EH (cell line): ENCODE measurements at regions not wholly inside any gene's neighbourhood (a gene's known extent, or its start where the extent isn't known, plus 50 kb on each side); places are given as distances from the start of the nearest gene placed in this dataset.

ENCODE experiments used
- DNase-seq: peaks from one replicate; pipeline ENCODE4 v3.0.0-alpha.2; 2015; ENCODE audit warnings: low read depth

DNA sequence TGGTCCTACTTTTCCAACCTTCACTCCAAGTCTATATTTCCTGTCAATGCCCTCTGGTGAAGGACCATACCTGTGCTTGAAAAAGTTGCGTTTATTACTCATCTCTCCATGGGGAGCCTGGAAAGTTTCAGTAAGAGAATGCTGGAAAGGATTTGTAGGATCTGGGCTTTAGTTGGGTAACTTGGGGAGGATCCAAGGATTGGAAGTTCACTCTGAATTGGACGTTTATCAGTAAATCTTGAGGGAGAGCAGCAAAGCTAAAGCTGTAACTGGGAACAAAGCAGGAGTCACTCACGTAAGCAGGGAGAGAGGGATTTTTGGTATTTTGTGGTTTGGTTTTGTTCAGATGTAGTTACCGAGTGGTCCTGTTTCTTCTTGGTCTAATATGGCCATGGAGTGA, 51.4 kb upstream of the NPVF start:
- no peak for DNase-seq

- DNase-seq = no peak
These were observed 51.9 kb upstream of the NPVF start for GRCh38 chr7:25280181-25280580.

- no peak for DNase-seq
These were observed 53.9 kb upstream of the NPVF start for GRCh38 chr7:25282194-25282593.

- DNase-seq = no peak
These were observed 58.5 kb upstream of the NPVF start for GRCh38 chr7:25286756-25287155.

GRCh38 chr7:25287291-25287690, 59.0 kb upstream of the NPVF start:
- no peak for DNase-seq

DNA sequence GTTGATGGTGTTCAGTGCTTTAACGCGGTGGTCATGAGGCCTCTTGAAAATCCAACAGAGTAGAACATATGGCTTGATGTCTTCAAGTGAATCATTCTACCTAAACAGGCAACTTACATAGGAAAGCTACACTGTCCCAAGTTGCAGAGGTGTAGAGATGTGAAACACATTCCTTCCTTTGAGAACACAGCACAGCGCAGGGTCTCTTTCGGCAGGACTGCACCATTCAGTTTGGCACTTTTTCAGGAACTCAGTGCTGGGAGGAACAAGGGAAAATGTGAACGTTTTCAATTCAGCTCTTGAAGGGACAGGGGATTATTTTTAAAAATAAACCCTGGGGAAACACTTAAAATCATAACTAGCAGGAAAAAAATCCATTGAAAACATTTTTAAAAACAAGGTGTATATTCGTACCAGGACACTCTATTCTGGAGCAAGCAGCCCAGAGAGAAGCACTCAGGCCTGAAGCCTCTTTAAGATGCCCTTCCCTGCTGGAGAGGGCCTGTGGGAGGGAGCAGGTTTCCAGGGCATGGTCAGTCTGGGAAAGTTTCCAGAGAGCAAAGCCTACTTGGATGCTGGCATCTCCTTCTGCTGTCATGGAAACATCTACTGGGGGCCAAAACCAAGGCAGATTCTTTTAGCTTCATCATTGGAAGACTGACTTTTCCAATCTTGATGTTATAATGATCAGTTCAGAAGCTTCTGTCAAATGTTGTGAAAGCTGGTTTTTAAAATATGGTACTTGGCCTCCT, 60.4 kb upstream of the NPVF start:
- no peak for DNase-seq

- DNase-seq = no peak
These were observed 61.2 kb upstream of the NPVF start for GRCh38 chr7:25289518-25289917.

DNA sequence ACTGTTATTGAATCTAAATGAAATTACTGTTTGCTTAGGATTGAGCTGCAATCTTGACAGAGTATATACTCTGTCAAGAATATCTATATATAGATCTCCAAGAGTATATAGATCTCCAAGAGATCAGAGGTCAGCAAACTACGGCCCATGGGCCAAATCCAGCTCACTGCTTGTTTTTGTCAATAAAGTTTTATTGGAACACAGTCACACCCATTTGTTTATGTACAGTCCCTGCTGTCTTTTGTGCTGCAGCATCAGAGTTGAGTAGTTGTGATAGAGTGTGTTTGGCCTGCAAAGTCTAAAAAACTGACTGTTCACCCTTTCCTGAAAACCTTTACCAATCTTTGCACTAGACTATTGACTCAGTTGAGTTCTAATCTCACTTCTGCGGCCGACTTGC, 66.3 kb upstream of the NPVF start:
- DNase-seq = no peak

DNA sequence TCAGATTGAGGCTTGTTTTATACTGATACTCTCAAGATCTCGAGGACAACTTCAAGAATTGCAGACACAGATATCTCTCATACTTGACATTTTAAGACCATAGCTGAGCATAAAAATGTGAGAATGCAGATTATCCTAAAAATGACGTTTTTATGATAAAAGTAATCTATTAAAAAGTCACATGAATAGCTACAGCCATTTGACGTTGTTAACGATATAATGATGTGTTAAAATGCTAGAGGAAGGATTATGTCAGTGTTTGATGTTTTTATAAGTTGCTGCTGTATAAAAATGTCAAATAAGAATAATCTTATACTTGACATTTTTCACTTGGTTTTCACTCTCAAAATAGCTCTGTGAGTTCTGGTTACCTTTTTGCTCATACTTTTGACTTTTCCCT, 67.1 kb upstream of the NPVF start:
- no peak for DNase-seq

GRCh38 chr7:25296086-25296485, 67.8 kb upstream of the NPVF start:
- no peak for DNase-seq

DNA sequence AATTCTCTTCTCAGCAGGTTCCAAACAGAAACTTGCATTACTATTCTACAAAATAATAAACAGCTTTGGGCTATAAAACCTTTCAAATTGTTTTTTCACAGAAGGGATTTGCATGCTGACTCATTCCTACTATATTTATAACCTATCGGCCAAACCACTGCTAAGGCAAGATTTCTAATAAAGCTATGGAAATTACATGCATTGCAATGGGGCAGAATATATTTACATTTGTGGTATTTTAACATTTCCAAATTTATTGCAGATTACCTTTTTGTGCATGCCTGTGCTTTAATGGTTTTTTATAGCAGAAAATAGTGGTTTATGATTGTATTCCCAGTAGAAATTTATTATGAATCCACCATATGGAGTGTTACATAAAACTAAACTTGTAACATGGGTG, 69.0 kb upstream of the NPVF start:
- no peak for DNase-seq

- no peak for DNase-seq
These were observed 75.2 kb upstream of the NPVF start for GRCh38 chr7:25303281-25304181.

- no peak for DNase-seq
These were observed 76.4 kb upstream of the NPVF start for GRCh38 chr7:25304691-25305090.

- no peak for DNase-seq
These were observed 77.5 kb upstream of the NPVF start for GRCh38 chr7:25305831-25306230.

GRCh38 chr7:25307624-25308023, 79.3 kb upstream of the NPVF start:
- DNase-seq = no peak

- no peak for DNase-seq
These were observed 80.0 kb upstream of the NPVF start for GRCh38 chr7:25308246-25308645.

DNA sequence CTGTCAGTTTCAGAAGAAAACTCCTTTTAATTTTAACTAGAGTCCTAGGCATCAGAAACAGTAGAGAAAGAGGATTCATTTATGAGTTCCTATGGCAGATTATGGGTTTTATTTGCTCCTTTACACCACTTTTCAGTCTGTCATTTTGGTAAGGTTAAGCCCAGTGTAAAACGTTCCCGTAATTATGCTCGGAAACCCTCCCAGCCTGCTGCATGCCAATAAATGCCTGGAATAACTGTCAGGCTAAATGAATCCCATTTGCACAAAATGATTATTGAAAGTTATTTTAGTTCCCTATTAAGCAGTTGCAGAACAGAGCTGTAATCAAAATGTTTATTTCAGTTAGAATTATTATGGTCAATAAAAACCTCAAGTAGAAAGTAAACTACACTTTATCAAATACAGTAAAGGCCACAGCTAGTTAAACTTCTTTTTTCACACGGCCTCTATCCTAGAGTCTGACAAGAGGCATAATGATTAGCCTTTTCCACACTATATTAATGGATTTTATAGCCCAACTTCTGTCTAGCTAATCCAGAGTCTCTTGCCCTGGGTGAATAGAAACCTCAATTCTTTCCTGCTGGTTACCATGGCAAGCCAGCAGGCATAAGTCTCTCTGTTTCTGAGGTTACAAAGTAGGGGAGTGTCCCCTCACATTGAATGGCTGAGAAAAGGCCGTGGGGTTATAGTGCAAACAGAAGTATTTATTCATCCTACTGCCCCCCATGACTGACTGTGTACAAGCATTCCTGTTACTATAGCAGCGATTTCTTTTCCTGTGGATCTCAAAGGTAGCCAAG, 80.8 kb upstream of the NPVF start:
- DNase-seq = no peak

- DNase-seq = no peak
These were observed 82.6 kb upstream of the NPVF start for GRCh38 chr7:25310896-25311295.

- no peak for DNase-seq
These were observed 83.1 kb upstream of the NPVF start for GRCh38 chr7:25311346-25311745.

GRCh38 chr7:25312968-25313367, 84.7 kb upstream of the NPVF start:
- no peak for DNase-seq

GRCh38 chr7:25313526-25313925, 85.2 kb upstream of the NPVF start:
- no peak for DNase-seq

DNA sequence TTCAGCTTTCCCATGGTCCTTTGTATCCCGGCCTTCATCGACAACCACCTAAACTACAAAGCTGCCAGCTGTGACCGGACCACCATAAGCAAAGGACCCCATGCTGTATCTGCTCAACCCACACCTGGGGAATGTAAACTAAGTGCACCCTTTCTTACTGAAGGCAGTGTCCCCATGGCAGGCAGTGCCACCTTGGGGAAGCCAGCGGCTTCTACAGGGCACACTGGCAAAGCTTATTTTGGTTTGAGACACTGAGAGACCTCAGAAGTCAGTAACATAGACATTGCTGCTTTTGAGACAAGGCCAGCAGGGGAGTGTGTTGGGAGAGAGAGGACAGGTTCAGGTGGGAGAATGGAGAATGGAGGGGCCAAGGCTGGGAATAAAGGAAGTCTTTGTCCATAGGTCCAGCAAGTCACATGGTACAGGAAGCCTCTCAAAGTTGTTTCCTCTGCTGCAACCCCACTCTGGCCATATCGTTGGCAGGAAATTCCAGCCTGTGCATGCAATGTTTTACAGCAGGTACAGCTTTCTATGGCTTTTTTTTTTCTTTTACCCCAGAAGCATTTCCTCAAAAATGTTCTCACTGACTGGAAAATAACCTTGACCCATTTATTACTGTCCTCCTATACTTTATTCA, 85.9 kb upstream of the NPVF start:
- DNase-seq = no peak
